HepG2 (cell line): ENCODE measurements at regions not wholly inside any gene's neighbourhood (a gene's known extent, or its start where the extent isn't known, plus 50 kb on each side); places are given as distances from the start of the nearest gene placed in this dataset.
A peak's percentile ranks its signal among the peaks of the same experiment; 100 is the strongest.

Experiments used
- ATAC-seq: fragments of 200-7000 bp; cut with Tn5 transposase; 3 replicates; pipeline ENCODE4 v1.9.1; 2020; ENCODE audit warnings: mild to moderate bottlenecking, moderate library complexity
- BruUV-seq: library from RNA; stranded (reverse); fragments of 400-500 nt; replicated peaks from 2 replicates; lab custom pipeline; 2021; lab: Mats Ljungman, UMichigan
- CTCF ChIA-PET: fragments of 300-600 bp; formaldehyde crosslinking; extraction: SDS; loops from one replicate; lab custom pipeline; 2021; ENCODE audit warnings: low total read pairs, inconsistent platforms, low intra/inter-chr PET ratio; lab: Yijun Ruan, JAX
- POLR2A ChIA-PET: fragments of 350-600 bp; sonication (Branson Sonifier 250); formaldehyde crosslinking; loops from one replicate; lab custom pipeline; 2020; ENCODE audit warnings: antibody characterized with exemption, inconsistent platforms; lab: Yijun Ruan, JAX
- DNase-seq: peaks from one replicate; pipeline ENCODE4 v3.0.0-alpha.2; 2015; ENCODE audit warnings: low spot score
- FAIRE-seq: peaks from 3 replicates; lab custom pipeline; 2011; peaks lifted over from hg19 to GRCh38; lab: Jason Lieb, UNC
- H2AFZ ChIP-seq: one replicate; pipeline ENCODE4 v1.6.1; 2011; ENCODE audit warnings: low read length, inconsistent platforms
- H3K27ac ChIP-seq: fragments of 300-600 bp; 3 replicates; pipeline ENCODE4 v1.8.0; 2011; ENCODE audit warnings: mixed run types, mild to moderate bottlenecking, mixed read lengths, low read length, inconsistent platforms; ENCODE audit not compliant: insufficient read depth; ENCODE audit errors: extremely low read length
- H3K27me3 ChIP-seq, 2 experiments: fragments of 200-600 bp in 1 of 2; 2 replicates in 1 of 2; 3 replicates in 1 of 2; pipeline versions ENCODE4 v1.6.0 to v1.8.0; 2011; ENCODE audit warnings: low read length in 2 of 2, mild to moderate bottlenecking in 2 of 2, moderate library complexity in 2 of 2, inconsistent platforms in 1 of 2; ENCODE audit not compliant: insufficient read depth in 2 of 2, control insufficient read depth in 1 of 2
- H3K36me3 ChIP-seq, 2 experiments: fragments of 200-600 bp in 1 of 2; replicated peaks in 1 of 2; 2 replicates in 1 of 2; 3 replicates in 1 of 2; pipeline versions ENCODE4 v1.5.1 to v1.8.0; 2011; ENCODE audit warnings: low read length in 2 of 2, inconsistent platforms in 1 of 2; ENCODE audit not compliant: insufficient read depth in 2 of 2, control insufficient read depth in 1 of 2
- H3K4me1 ChIP-seq: 2 replicates; pipeline ENCODE4 v1.5.1; 2012; ENCODE audit warnings: low read length, inconsistent platforms; ENCODE audit not compliant: insufficient read depth
- H3K4me2 ChIP-seq: 2 replicates; pipeline ENCODE4 v1.6.0; 2011; ENCODE audit warnings: low read depth, low read length, inconsistent platforms
- H3K4me3 ChIP-seq, 3 experiments: fragments of 200-600 bp in 1 of 3; sonication (generic), shearing (Covaris generic) in 1 of 3; replicated peaks in 1 of 3; 2 replicates each; pipeline ENCODE4 v1.5.1; 2011 to 2016; ENCODE audit warnings: low read length in 3 of 3, inconsistent platforms in 2 of 3, low read depth in 2 of 3, mild to moderate bottlenecking in 2 of 3, control low read depth in 1 of 3, mixed read lengths in 1 of 3; ENCODE audit not compliant: insufficient read depth in 1 of 3
- H3K79me2 ChIP-seq: one replicate; pipeline ENCODE4 v1.6.1; 2011; ENCODE audit warnings: low read length, inconsistent platforms; ENCODE audit not compliant: insufficient read depth
- H3K9ac ChIP-seq: 2 replicates; pipeline ENCODE4 v1.6.0; 2011; ENCODE audit warnings: mild to moderate bottlenecking, low read depth, low read length, inconsistent platforms; ENCODE audit not compliant: insufficient read depth
- H3K9me3 ChIP-seq: 2 replicates; pipeline ENCODE4 v1.5.1; 2012; ENCODE audit warnings: mild to moderate bottlenecking, low read length
- H4K20me1 ChIP-seq: 2 replicates; pipeline ENCODE4 v1.6.0; 2011; ENCODE audit warnings: inconsistent platforms, mild to moderate bottlenecking, low read length, moderate library complexity; ENCODE audit not compliant: insufficient read depth
- CAMTA2 ChIP-seq: sonication (generic); formaldehyde crosslinking; IDR thresholded peaks from 2 replicates; pipeline ENCODE4 v1.4.0; 2020; ENCODE audit warnings: mild to moderate bottlenecking, missing genetic modification reagents, borderline replicate concordance
- HOMEZ ChIP-seq: IDR thresholded peaks from 2 replicates; pipeline ENCODE4 v1.6.1; 2016; ENCODE audit warnings: low read depth
- NONO ChIP-seq, 2 experiments: fragments of 450-650 bp in 1 of 2; sonication (generic) in 1 of 2; formaldehyde crosslinking in 1 of 2; IDR thresholded peaks in 1 of 2; conservative IDR thresholded peaks in 1 of 2; 2 replicates each; pipeline versions ENCODE4 v1.6.1 to v1.8.0; 2017 to 2022; ENCODE audit warnings: mild to moderate bottlenecking in 1 of 2, missing genetic modification reagents in 1 of 2, moderate library complexity in 1 of 2
- REPIN1 ChIP-seq: sonication (generic); formaldehyde crosslinking; IDR thresholded peaks from 2 replicates; pipeline ENCODE4 v1.8.0; 2022; ENCODE audit warnings: missing genetic modification reagents, low read depth, mild to moderate bottlenecking, borderline replicate concordance
- ZNF44 ChIP-seq: sonication (generic); formaldehyde crosslinking; IDR thresholded peaks from 2 replicates; pipeline ENCODE4 v1.5.1; 2020; ENCODE audit warnings: mild to moderate bottlenecking, missing genetic modification reagents
- WGBS: methylation state at CpG from one replicate; pipeline ENCODE4 v1.1.6; 2017; ENCODE audit warnings: low lambda C conversion rate; 5-methylcytosine and 5-hydroxymethylcytosine counted together
- in situ Hi-C: cut with HindIII; loops from 2 replicates; pipeline ENCODE4 v1.10.0; 2017; ENCODE audit warnings: low pct_unique_long_range_greater_than_20kb; ENCODE audit not compliant: extremely low pct_ligation_motif_present
- intact Hi-C: fragments of 100-400 bp; cut with micrococcal nuclease; formaldehyde crosslinking; loops from one replicate; pipeline ENCODE4 v1.10.0; 2022; ENCODE audit not compliant: unreplicated experiment
- TF ChIP-seq, protein P1 (sequence below): sonication (generic); formaldehyde crosslinking; IDR thresholded peaks from 2 replicates; pipeline ENCODE4 v1.5.1; 2020; ENCODE audit warnings: missing genetic modification reagents, mild to moderate bottlenecking, borderline replicate concordance
- TF ChIP-seq, protein P2 (sequence below): fragments of 450-650 bp; IDR thresholded peaks from 2 replicates; pipeline ENCODE4 v1.6.1; 2016

DNA sequence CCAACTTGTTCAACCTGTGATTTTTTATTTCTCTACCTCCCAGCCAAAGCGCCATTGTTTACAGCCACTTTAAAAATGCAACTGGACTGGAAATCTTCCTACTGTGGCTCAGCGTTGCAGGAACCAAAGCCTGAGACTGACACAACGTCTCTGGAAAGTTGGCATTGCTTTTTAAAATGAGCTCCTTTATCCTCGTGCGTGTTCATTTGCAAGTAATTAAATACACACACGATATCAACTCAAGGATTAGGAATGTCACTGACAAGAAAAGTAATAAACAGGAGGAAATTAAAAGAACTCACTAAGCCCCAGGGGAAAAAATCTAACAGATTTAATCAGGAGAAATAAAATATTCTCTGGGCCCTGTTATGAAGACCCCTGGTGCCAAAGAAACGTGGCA is 184.6 kb upstream of the IRS2 start (continued):
- TF ChIP-seq, protein P1, sequence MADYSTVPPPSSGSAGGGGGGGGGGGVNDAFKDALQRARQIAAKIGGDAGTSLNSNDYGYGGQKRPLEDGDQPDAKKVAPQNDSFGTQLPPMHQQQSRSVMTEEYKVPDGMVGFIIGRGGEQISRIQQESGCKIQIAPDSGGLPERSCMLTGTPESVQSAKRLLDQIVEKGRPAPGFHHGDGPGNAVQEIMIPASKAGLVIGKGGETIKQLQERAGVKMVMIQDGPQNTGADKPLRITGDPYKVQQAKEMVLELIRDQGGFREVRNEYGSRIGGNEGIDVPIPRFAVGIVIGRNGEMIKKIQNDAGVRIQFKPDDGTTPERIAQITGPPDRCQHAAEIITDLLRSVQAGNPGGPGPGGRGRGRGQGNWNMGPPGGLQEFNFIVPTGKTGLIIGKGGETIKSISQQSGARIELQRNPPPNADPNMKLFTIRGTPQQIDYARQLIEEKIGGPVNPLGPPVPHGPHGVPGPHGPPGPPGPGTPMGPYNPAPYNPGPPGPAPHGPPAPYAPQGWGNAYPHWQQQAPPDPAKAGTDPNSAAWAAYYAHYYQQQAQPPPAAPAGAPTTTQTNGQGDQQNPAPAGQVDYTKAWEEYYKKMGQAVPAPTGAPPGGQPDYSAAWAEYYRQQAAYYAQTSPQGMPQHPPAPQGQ (CRISPR knock-in tag): no peak
- TF ChIP-seq NONO (IDR thresholded peaks at IDR 0.05) (no peak), NONO (CRISPR knock-in tag; conservative IDR thresholded peaks at IDR 0.05) (no peak), REPIN1 (no peak)

DNA sequence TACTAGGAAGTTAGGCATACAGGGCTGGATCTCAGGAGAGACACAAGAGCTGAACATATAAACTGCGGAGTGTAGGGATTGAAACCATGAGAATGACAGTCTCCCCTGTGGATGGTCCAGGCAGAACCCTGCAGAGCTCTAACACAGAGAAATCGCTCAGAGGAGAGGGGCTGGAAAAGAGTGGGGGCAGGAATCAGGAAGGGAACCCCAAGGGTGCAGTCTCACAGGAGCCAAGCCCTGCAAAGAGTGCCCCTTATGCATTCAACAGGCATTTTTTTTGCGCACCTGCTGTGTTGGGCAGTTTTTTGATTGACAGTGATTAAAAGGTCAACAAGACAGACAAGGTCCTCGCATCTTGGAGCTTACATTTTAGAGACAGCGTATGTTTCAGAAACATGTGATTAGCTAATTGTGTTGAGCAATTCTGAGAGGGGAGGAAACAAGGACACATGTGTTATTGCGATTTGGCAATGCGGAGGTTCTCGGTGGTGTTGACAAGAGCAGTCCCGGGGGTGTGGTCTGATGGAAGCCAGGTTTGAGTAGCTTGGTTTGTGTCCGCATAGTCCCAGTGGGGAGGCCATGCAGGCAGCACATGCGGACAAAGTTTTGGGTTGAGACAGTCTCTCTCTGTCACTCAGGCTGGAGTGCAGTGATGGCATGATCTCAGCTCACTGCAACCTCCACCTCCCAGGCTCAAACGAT is 182.6 kb upstream of the IRS2 start:
- TF ChIP-seq CAMTA2: no peak
- TF ChIP-seq ZNF44: no peak
- TF ChIP-seq, protein P2, sequence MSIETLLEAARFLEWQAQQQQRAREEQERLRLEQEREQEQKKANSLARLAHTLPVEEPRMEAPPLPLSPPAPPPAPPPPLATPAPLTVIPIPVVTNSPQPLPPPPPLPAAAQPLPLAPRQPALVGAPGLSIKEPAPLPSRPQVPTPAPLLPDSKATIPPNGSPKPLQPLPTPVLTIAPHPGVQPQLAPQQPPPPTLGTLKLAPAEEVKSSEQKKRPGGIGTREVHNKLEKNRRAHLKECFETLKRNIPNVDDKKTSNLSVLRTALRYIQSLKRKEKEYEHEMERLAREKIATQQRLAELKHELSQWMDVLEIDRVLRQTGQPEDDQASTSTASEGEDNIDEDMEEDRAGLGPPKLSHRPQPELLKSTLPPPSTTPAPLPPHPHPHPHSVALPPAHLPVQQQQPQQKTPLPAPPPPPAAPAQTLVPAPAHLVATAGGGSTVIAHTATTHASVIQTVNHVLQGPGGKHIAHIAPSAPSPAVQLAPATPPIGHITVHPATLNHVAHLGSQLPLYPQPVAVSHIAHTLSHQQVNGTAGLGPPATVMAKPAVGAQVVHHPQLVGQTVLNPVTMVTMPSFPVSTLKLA: peak; percentile 42; the same call in 1 of the 2 replicates
- no peak for TF ChIP-seq HOMEZ (CRISPR knock-in tag)
- H4K20me1 ChIP-seq: no peaks in the 10 kb centered on the region
- intact Hi-C loops (no loop called here), in situ Hi-C loops (no loop called here)
- FAIRE-seq (no peak), ATAC-seq (no peak), DNase-seq (no peak)
- H3K9ac ChIP-seq: no peak overlapping the region
- ChIA-PET CTCF (no interaction called here), POLR2A (no interaction called here)
- BruUV-seq: no TSS peak
- H2AFZ ChIP-seq: no peak overlapping the region
- no peaks in the 10 kb centered on the region for H3K27me3 ChIP-seq
- no peak overlapping the region for H3K4me2 ChIP-seq
- H3K4me3 ChIP-seq: no peak overlapping the region
- H3K9me3 ChIP-seq: no peaks in the 10 kb centered on the region
- no peak overlapping the region for H3K27ac ChIP-seq
- no peaks in the 10 kb centered on the region for H3K36me3 ChIP-seq
- WGBS: 7% methylated on average over 8 of the region's 12 CpGs
- no peaks in the 10 kb centered on the region for H3K4me1 ChIP-seq
- H3K79me2 ChIP-seq: no peaks in the 10 kb centered on the region
